ENCODE measurements at regions not wholly inside any gene's neighbourhood (a gene's known extent, or its start where the extent isn't known, plus 50 kb on each side); places are given as distances from the start of the nearest gene placed in this dataset.
"Not testable (repeated sequence)": the region's sequence is repeated elsewhere in the genome, so short reads cannot be mapped to it uniquely, and the experiment has no call there.

- no peak for DNase-seq (ENCODE audit: low spot score)
Observed at GRCh38 chr17:68141050-68141449, 105.5 kb downstream of the KPNA2 start.

- no peak for DNase-seq (ENCODE audit: low spot score)
Observed at GRCh38 chr17:68142595-68142994, 105.2 kb upstream of the AMZ2 start.

GRCh38 chr17:68143425-68143824 lies 104.4 kb upstream of the AMZ2 start:
- DNase-seq (ENCODE audit: low spot score): no peak

GRCh38 chr17:68145088-68145487 lies 102.8 kb upstream of the AMZ2 start:
- no peak for DNase-seq (ENCODE audit: low spot score)

- DNase-seq (ENCODE audit: low spot score): no peak
Observed at GRCh38 chr17:68148936-68149335, 98.9 kb upstream of the AMZ2 start.

- DNase-seq (ENCODE audit: low spot score): no peak
Observed at GRCh38 chr17:68152161-68152571, 95.7 kb upstream of the AMZ2 start.

- no peak for DNase-seq (ENCODE audit: low spot score)
Observed at GRCh38 chr17:68155692-68156091, 92.2 kb upstream of the AMZ2 start.

GRCh38 chr17:68161644-68162428 lies 86.0 kb upstream of the AMZ2 start:
- no peak for DNase-seq (ENCODE audit: low spot score)

- DNase-seq (ENCODE audit: low spot score): not testable (repeated sequence)
Observed at GRCh38 chr17:68168273-68169164, 79.3 kb upstream of the AMZ2 start.

- DNase-seq (ENCODE audit: low spot score): not testable (repeated sequence)
Observed at GRCh38 chr17:68169165-68169821, 78.5 kb upstream of the AMZ2 start.

- no peak for DNase-seq (ENCODE audit: low spot score)
Observed at GRCh38 chr17:68169840-68170239, 78.0 kb upstream of the AMZ2 start.

GRCh38 chr17:68170246-68170645 lies 77.6 kb upstream of the AMZ2 start:
- DNase-seq (ENCODE audit: low spot score): no peak

- peak; percentile 13 for DNase-seq (ENCODE audit: low spot score)
Observed at GRCh38 chr17:68172461-68172954, 75.3 kb upstream of the AMZ2 start.

GRCh38 chr17:68175416-68175815 lies 72.4 kb upstream of the AMZ2 start:
- DNase-seq (ENCODE audit: low spot score): no peak

- DNase-seq (ENCODE audit: low spot score): no peak
Observed at GRCh38 chr17:68175905-68176304, 71.9 kb upstream of the AMZ2 start.

- DNase-seq (ENCODE audit: low spot score): no peak
Observed at GRCh38 chr17:68176718-68177117, 71.1 kb upstream of the AMZ2 start.

GRCh38 chr17:68178831-68179230 lies 69.0 kb upstream of the AMZ2 start:
- DNase-seq (ENCODE audit: low spot score): no peak

- no peak for DNase-seq (ENCODE audit: low spot score)
Observed at GRCh38 chr17:68179236-68179925, 68.5 kb upstream of the AMZ2 start.

GRCh38 chr17:68179926-68180285 lies 67.9 kb upstream of the AMZ2 start:
- no peak for DNase-seq (ENCODE audit: low spot score)

GRCh38 chr17:68182011-68182306 lies 65.9 kb upstream of the AMZ2 start:
- DNase-seq (ENCODE audit: low spot score): peak; percentile 39

GRCh38 chr17:68182940-68183551 lies 64.8 kb upstream of the AMZ2 start:
- peak; percentile 57 for DNase-seq (ENCODE audit: low spot score)

- no peak for DNase-seq (ENCODE audit: low spot score)
Observed at GRCh38 chr17:68184141-68184571, 63.7 kb upstream of the AMZ2 start.
